Mesenchymal stem cell (in vitro differentiated cells and primary cell): ENCODE measurements at regions not wholly inside any gene's neighbourhood (a gene's known extent, or its start where the extent isn't known, plus 50 kb on each side); places are given as distances from the start of the nearest gene placed in this dataset.

ENCODE experiments used
- DNase-seq: peaks from one replicate; pipeline ENCODE4 v3.0.0-alpha.2; 2013
- H2AFZ ChIP-seq: one replicate; pipeline ENCODE4 v1.6.1; 2013; ENCODE audit warnings: low read depth, mild to moderate bottlenecking, control low read depth, inconsistent platforms, low read length, moderate library complexity
- H2AK5ac ChIP-seq: 2 replicates; pipeline ENCODE4 v1.6.1; 2013; ENCODE audit warnings: low read length, moderate library complexity, mild to moderate bottlenecking, inconsistent platforms; ENCODE audit not compliant: severe bottlenecking
- H2BK120ac ChIP-seq: one replicate; pipeline ENCODE4 v1.6.1; 2013; ENCODE audit warnings: low read depth, mild to moderate bottlenecking, inconsistent platforms, low read length, moderate library complexity
- H2BK12ac ChIP-seq, 2 experiments: one replicate each; pipeline ENCODE4 v1.6.1; 2013; ENCODE audit warnings: inconsistent platforms in 2 of 2, low read length in 2 of 2, mild to moderate bottlenecking in 2 of 2, moderate library complexity in 2 of 2, control low read depth in 1 of 2
- H2BK15ac ChIP-seq: one replicate; pipeline ENCODE4 v1.6.1; 2013; ENCODE audit warnings: mild to moderate bottlenecking, low read depth, inconsistent platforms; ENCODE audit not compliant: poor library complexity, severe bottlenecking
- H2BK5ac ChIP-seq: 2 replicates; pipeline ENCODE4 v1.6.1; 2013; ENCODE audit warnings: low read depth, mild to moderate bottlenecking, low read length, control low read depth, inconsistent platforms; ENCODE audit not compliant: poor library complexity, severe bottlenecking
- H3K14ac ChIP-seq, 2 experiments: one replicate each; pipeline ENCODE4 v1.6.1; 2013; ENCODE audit warnings: inconsistent platforms in 2 of 2, low read length in 2 of 2, control low read depth in 1 of 2, mild to moderate bottlenecking in 1 of 2, moderate library complexity in 1 of 2
- H3K18ac ChIP-seq, 2 experiments: one replicate each; pipeline ENCODE4 v1.6.1; 2013; ENCODE audit warnings: inconsistent platforms in 2 of 2, low read length in 2 of 2, control low read depth in 1 of 2, low read depth in 1 of 2, mild to moderate bottlenecking in 1 of 2
- H3K23ac ChIP-seq, 2 experiments: one replicate each; pipeline ENCODE4 v1.6.1; 2013; ENCODE audit warnings: inconsistent platforms in 2 of 2, low read length in 2 of 2, mild to moderate bottlenecking in 2 of 2, moderate library complexity in 2 of 2, control low read depth in 1 of 2
- H3K27ac ChIP-seq: 2 replicates; pipeline ENCODE4 v1.5.1; 2013; ENCODE audit warnings: mild to moderate bottlenecking, moderate library complexity, low read length, control low read depth, inconsistent platforms; ENCODE audit not compliant: poor library complexity, severe bottlenecking
- H3K27me3 ChIP-seq, 2 experiments: 2 replicates each; pipeline versions ENCODE4 v1.6.1 to v1.7.0; 2013; ENCODE audit warnings: low read length in 2 of 2, mild to moderate bottlenecking in 2 of 2, moderate library complexity in 2 of 2, control low read depth in 1 of 2, inconsistent platforms in 1 of 2; ENCODE audit not compliant: control insufficient read depth in 1 of 2, insufficient read depth in 1 of 2
- H3K36me3 ChIP-seq, 2 experiments: 2 replicates each; pipeline versions ENCODE4 v1.6.1 to v1.7.0; 2013; ENCODE audit warnings: low read length in 2 of 2, control low read depth in 1 of 2, inconsistent platforms in 1 of 2, low read depth in 1 of 2, mild to moderate bottlenecking in 1 of 2; ENCODE audit not compliant: insufficient read depth in 2 of 2, control insufficient read depth in 1 of 2
- H3K4ac ChIP-seq, 2 experiments: one replicate each; pipeline ENCODE4 v1.6.1; 2013; ENCODE audit warnings: inconsistent platforms in 2 of 2, low read length in 2 of 2, mild to moderate bottlenecking in 2 of 2, moderate library complexity in 2 of 2, control low read depth in 1 of 2, low read depth in 1 of 2
- H3K4me1 ChIP-seq: 2 replicates; pipeline ENCODE4 v1.6.1; 2013; ENCODE audit warnings: low read depth, low read length, control low read depth; ENCODE audit not compliant: control insufficient read depth, insufficient read depth
- H3K4me2 ChIP-seq: 2 replicates; pipeline ENCODE4 v1.6.1; 2013; ENCODE audit warnings: low read length, mild to moderate bottlenecking, inconsistent platforms; ENCODE audit not compliant: poor library complexity, severe bottlenecking
- H3K4me3 ChIP-seq, 2 experiments: 2 replicates each; pipeline versions ENCODE4 v1.5.1 to v1.7.0; 2013; ENCODE audit warnings: low read length in 2 of 2, mild to moderate bottlenecking in 2 of 2, control low read depth in 1 of 2, low read depth in 1 of 2; ENCODE audit not compliant: insufficient read depth in 1 of 2
- H3K79me1 ChIP-seq: replicated peaks from 2 replicates; pipeline ENCODE4 v1.6.1; 2013; ENCODE audit warnings: mild to moderate bottlenecking, control low read depth, low read length, inconsistent platforms; ENCODE audit not compliant: poor library complexity, severe bottlenecking
- H3K9ac ChIP-seq: 2 replicates; pipeline ENCODE4 v1.7.0; 2013; ENCODE audit warnings: mild to moderate bottlenecking, low read length, moderate library complexity
- H3K9me3 ChIP-seq: 2 replicates; pipeline ENCODE4 v1.7.0; 2013; ENCODE audit warnings: mild to moderate bottlenecking, low read length; ENCODE audit not compliant: control insufficient read depth
- H4K8ac ChIP-seq: one replicate; pipeline ENCODE4 v1.6.1; 2013; ENCODE audit warnings: inconsistent platforms, mild to moderate bottlenecking, low read length, moderate library complexity
- H4K91ac ChIP-seq: one replicate; pipeline ENCODE4 v1.6.1; 2013; ENCODE audit warnings: mild to moderate bottlenecking, low read length, inconsistent platforms
- WGBS: methylation state at CpG from one replicate; pipeline ENCODE4 v1.1.7; 2013; ENCODE audit warnings: mixed read lengths; 5-methylcytosine and 5-hydroxymethylcytosine counted together

DNA sequence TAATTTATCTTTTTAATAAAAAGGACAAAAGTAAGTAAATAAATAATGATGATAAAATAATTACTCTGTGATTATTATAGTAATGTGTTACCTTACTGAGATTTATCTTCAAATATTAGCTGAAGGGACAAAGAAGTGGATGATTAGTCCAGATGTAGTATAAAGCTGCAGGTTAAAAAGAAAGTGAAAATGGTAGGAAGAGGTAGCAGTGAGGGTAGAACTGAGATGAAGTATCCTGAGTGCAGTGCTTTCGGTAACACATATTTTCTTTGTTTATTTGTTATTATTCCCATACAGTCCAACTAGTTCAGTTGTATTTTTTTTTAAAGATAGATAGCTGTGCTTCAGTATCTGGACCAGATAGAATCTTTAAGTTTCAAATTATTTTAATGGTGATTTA is 1203.5 kb downstream of the NCAM2 start:
- no peak overlapping the region for H2AK5ac ChIP-seq
- no peaks in the 10 kb centered on the region for H3K36me3 ChIP-seq
- H3K4me1 ChIP-seq, result no peaks in the 10 kb centered on the region

DNA sequence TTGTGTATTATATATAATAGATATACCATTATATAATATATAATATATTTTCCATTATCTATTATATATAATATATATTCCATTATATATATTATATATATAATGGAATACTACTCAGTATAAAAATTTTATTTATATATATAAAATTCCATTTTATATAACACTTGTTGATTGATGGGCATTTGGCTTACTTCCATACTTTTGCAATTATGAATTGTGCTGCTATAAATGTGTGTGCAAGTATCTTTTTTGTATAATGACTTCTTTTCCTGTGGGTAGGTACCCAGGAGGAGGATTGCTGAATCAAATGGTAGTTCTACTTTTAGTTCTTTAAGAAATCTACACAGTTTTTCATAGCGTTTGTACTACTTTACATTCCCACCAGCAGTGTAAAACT is 1211.1 kb downstream of the NCAM2 start:
- no peak overlapping the region for H4K91ac ChIP-seq
- H3K18ac ChIP-seq, result no peak overlapping the region
- H2BK5ac ChIP-seq, result no peak overlapping the region
- H2BK15ac ChIP-seq, result no peak overlapping the region
- no peak overlapping the region for H2AFZ ChIP-seq
- no peaks in the 10 kb centered on the region for H3K79me1 ChIP-seq
- H3K36me3 ChIP-seq, result no peaks in the 10 kb centered on the region
- no peak overlapping the region for H3K27ac ChIP-seq
- H2BK120ac ChIP-seq, result no peak overlapping the region
- no peak overlapping the region for H2AK5ac ChIP-seq
- no peaks in the 10 kb centered on the region for H3K27me3 ChIP-seq
- no peak overlapping the region for H3K23ac ChIP-seq
- WGBS, result no CpG with 5 or more reads among the region's 1 CpG
- H3K9ac ChIP-seq, result no peak overlapping the region
- no peak overlapping the region for H3K4me2 ChIP-seq
- no peak overlapping the region for H3K4me3 ChIP-seq
- H3K14ac ChIP-seq, result no peak overlapping the region
- H4K8ac ChIP-seq, result no peak overlapping the region
- no peak overlapping the region for H3K4ac ChIP-seq
- H2BK12ac ChIP-seq, result no peak overlapping the region
- peaks cover 5% of the 10 kb centered on the region for H3K9me3 ChIP-seq
- H3K4me1 ChIP-seq, result no peaks in the 10 kb centered on the region
- no peak for DNase-seq

More for the DNA sequence above, 1203.5 kb downstream of the NCAM2 start:
- H3K4me3 ChIP-seq, result no peak overlapping the region
- no peak overlapping the region for H3K4ac ChIP-seq
- H2BK120ac ChIP-seq, result no peak overlapping the region
- no peak overlapping the region for H3K27ac ChIP-seq
- peaks cover 4% of the 10 kb centered on the region for H3K9me3 ChIP-seq
- no peak overlapping the region for H4K91ac ChIP-seq
- H3K79me1 ChIP-seq, result no peaks in the 10 kb centered on the region
- no peak overlapping the region for H2AFZ ChIP-seq
- H3K9ac ChIP-seq, result no peak overlapping the region
- no peak for DNase-seq
- H3K18ac ChIP-seq, result no peak overlapping the region
- H2BK5ac ChIP-seq, result no peak overlapping the region
- no peak overlapping the region for H4K8ac ChIP-seq
- no peak overlapping the region for H2BK15ac ChIP-seq
- H3K23ac ChIP-seq, result no peak overlapping the region
- no CpG with 5 or more reads among the region's 1 CpG for WGBS
- H3K4me2 ChIP-seq, result no peak overlapping the region
- no peak overlapping the region for H3K14ac ChIP-seq
- no peak overlapping the region for H2BK12ac ChIP-seq
- H3K27me3 ChIP-seq, result no peaks in the 10 kb centered on the region

DNA sequence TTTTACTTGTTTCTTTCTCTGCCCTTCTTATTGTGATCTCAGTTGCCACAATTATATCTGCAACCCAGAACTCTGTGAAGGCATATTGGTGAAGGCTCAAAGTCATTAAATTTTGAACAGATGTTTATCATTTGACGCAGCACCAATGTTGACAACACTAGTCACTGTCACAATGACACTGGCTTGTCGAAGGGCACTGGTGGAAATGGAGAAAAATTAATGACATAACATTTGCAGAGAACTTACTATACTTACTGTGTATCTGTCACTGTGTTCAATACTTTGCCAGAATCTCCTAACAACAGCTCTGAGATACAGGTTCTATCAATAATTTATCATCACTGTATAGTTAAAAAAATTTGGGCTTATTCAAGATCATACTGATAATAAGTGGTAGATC is 1213.7 kb downstream of the NCAM2 start:
- H2BK5ac ChIP-seq, result no peak overlapping the region
- no peak overlapping the region for H4K91ac ChIP-seq
- no peak overlapping the region for H3K18ac ChIP-seq
- H3K9ac ChIP-seq, result no peak overlapping the region
- no peak overlapping the region for H2AFZ ChIP-seq
- no peaks in the 10 kb centered on the region for H3K27me3 ChIP-seq
- H3K9me3 ChIP-seq, result peaks cover 5% of the 10 kb centered on the region
- H2BK12ac ChIP-seq, result no peak overlapping the region
- no peaks in the 10 kb centered on the region for H3K4me1 ChIP-seq
- no peaks in the 10 kb centered on the region for H3K79me1 ChIP-seq
- no peak overlapping the region for H2AK5ac ChIP-seq
- H3K27ac ChIP-seq, result no peak overlapping the region
- H3K36me3 ChIP-seq, result no peaks in the 10 kb centered on the region
- H3K4me2 ChIP-seq, result no peak overlapping the region
- WGBS, result no CpG with 5 or more reads among the region's 2 CpGs
- H3K4me3 ChIP-seq, result no peak overlapping the region
- no peak overlapping the region for H3K4ac ChIP-seq
- no peak for DNase-seq
- H3K23ac ChIP-seq, result no peak overlapping the region
- no peak overlapping the region for H3K14ac ChIP-seq
- H2BK15ac ChIP-seq, result no peak overlapping the region
- H4K8ac ChIP-seq, result no peak overlapping the region
- no peak overlapping the region for H2BK120ac ChIP-seq

DNA sequence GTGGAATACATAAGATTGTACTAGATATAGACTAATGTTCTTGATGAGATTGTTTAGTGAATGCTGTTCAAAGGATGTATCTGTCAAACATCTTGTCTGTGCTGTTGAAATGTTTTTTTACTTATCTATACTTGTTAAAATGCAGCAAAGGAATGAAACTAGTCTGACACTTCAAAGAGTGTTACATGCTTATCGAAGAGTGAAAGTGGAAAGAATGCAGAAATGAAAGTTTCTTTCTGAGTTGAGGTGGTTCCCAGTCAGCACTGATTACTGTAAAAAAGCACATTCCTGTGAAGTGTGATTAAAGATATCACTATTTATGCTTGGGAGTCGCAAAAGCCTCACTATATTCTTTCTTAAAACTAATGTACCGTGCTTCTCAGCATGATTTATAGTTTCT is 1225.2 kb downstream of the NCAM2 start:
- Histone ChIP-seq H2BK120ac (no peak overlapping the region), H3K9ac (no peak overlapping the region), H3K27me3 (no peaks in the 10 kb centered on the region), H2BK12ac (no peak overlapping the region), H2AFZ (no peak overlapping the region), H3K4me1 (no peaks in the 10 kb centered on the region), H3K23ac (no peak overlapping the region), H3K4ac (no peak overlapping the region), H3K18ac (no peak overlapping the region), H3K9me3 (no peaks in the 10 kb centered on the region), H4K8ac (no peak overlapping the region), H2AK5ac (no peak overlapping the region), H3K4me3 (no peak overlapping the region), H3K79me1 (no peaks in the 10 kb centered on the region), H2BK15ac (no peak overlapping the region), H3K4me2 (no peak overlapping the region), H3K36me3 (no peaks in the 10 kb centered on the region), H2BK5ac (no peak overlapping the region), H3K27ac (no peak overlapping the region), H4K91ac (no peak overlapping the region), H3K14ac (no peak overlapping the region)
- 81% methylated on average over 1 of the region's 3 CpGs for WGBS
- DNase-seq, result no peak
